Lower leg skin (tissue), 4 donors: ENCODE measurements at regions not wholly inside any gene's neighbourhood (a gene's known extent, or its start where the extent isn't known, plus 50 kb on each side); places are given as distances from the start of the nearest gene placed in this dataset.

ENCODE experiments used
- DNase-seq, 2 donors: peaks; one replicate each; pipeline ENCODE4 v3.0.0-alpha.2; 2019; ENCODE audit warnings: low spot score in 2 of 2
- H3K4me3 ChIP-seq: fragments of 200-600 bp; sonication (generic); 2 replicates; pipeline ENCODE4 v1.5.1; 2017; ENCODE audit warnings: mild to moderate bottlenecking, low read depth; ENCODE audit not compliant: poor library complexity, severe bottlenecking
- CTCF ChIP-seq, 3 donors: fragments of 450-650 bp; IDR thresholded peaks; one replicate each; pipeline ENCODE4 v1.5.1; 2016; ENCODE audit warnings: antibody characterized with exemption in 3 of 3, mild to moderate bottlenecking in 3 of 3, moderate library complexity in 2 of 3
- POLR2A ChIP-seq, 2 donors: fragments of 450-650 bp; IDR thresholded peaks; one replicate each; pipeline ENCODE4 v1.6.1; 2016 to 2017; ENCODE audit warnings: antibody characterized with exemption in 2 of 2, mild to moderate bottlenecking in 1 of 2, moderate library complexity in 1 of 2
- WGBS, 2 donors: methylation state at CpG; one replicate each; pipeline ENCODE4 v1.1.5; 2018; 5-methylcytosine and 5-hydroxymethylcytosine counted together
- intact Hi-C: fragments of 100-400 bp; cut with DNase I; formaldehyde crosslinking; loops from one replicate; pipeline ENCODE4 v1.15.0; 2023; ENCODE audit warnings: low total_unique reads

GRCh38 chr4:185870366-185870765 is 58.4 kb upstream of the SORBS2 start:
- no peak for TF ChIP-seq POLR2A (IDR thresholded peaks at IDR 0.05)
- TF ChIP-seq CTCF (IDR thresholded peaks at IDR 0.05): no peak
- no peak overlapping the region for H3K4me3 ChIP-seq
- intact Hi-C loops: no loop called here
- DNase-seq: no peak
- WGBS, 2 donors: 89 to 93% methylated on average over 14 of the region's 14 CpGs

- intact Hi-C loops: no loop called here
- no peak overlapping the region for H3K4me3 ChIP-seq
- DNase-seq: no peak
- 67 to 78% methylated on average over 7 of the region's 7 CpGs for WGBS, 2 donors
- TF ChIP-seq POLR2A (IDR thresholded peaks at IDR 0.05): no peak
- TF ChIP-seq CTCF (IDR thresholded peaks at IDR 0.05): no peak
Measured at GRCh38 chr4:185872747-185873380, 60.9 kb upstream of the SORBS2 start.

- TF ChIP-seq POLR2A (IDR thresholded peaks at IDR 0.05) (no peak), CTCF (IDR thresholded peaks at IDR 0.05) (no peak)
- DNase-seq: no peak
- 52% methylated on average over 3 of the region's 3 CpGs for WGBS, 2 donors
- H3K4me3 ChIP-seq: no peak overlapping the region
- intact Hi-C loops: no loop called here
Measured at GRCh38 chr4:185874516-185875230, 62.7 kb upstream of the SORBS2 start.

- DNase-seq: no peak
- no peak for TF ChIP-seq POLR2A (IDR thresholded peaks at IDR 0.05)
- TF ChIP-seq CTCF (IDR thresholded peaks at IDR 0.05): no peak
- intact Hi-C loops: no loop called here
- 81 to 88% methylated on average over 6 of the region's 6 CpGs for WGBS, 2 donors
- H3K4me3 ChIP-seq: no peak overlapping the region
Measured at GRCh38 chr4:185875316-185875907, 63.4 kb upstream of the SORBS2 start.

GRCh38 chr4:185878633-185879032 is 66.6 kb upstream of the SORBS2 start:
- intact Hi-C loops: no loop called here

More at GRCh38 chr4:185878633-185879032, 66.6 kb upstream of the SORBS2 start:
- TF ChIP-seq POLR2A (IDR thresholded peaks at IDR 0.05) (no peak), CTCF (IDR thresholded peaks at IDR 0.05) (no peak)
- WGBS, 2 donors: 88 to 93% methylated on average over 14 of the region's 14 CpGs
- H3K4me3 ChIP-seq: no peak overlapping the region
- no peak for DNase-seq
